ENCODE measurements at regions not wholly inside any gene's neighbourhood (a gene's known extent, or its start where the extent isn't known, plus 50 kb on each side); places are given as distances from the start of the nearest gene placed in this dataset.

DNA sequence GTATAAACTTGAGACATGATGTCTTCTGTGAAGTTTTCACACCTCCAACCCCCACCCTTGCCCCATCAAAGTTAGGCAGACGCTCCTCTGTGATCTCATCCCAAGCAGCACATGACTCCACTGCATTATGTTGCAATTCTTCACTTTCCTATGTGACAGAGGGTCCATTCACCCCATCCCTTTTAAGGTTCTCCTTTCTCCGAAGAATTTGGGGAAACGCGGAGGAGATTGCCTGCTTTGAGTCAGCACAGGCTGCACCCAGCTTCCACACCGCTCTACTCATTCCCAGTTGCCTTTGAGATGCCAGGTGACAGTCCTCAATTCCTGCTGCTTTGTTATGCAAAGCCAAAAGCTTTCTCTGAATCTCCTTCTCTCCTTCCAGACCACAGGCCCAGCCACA is 61.8 kb downstream of the PHLDA1 start:
- TF ChIP-seq CENPT (CRISPR knock-in tag; IDR thresholded peaks at IDR 0.05; ENCODE audit: low read depth) = no peak
- TF ChIP-seq, protein P1, sequence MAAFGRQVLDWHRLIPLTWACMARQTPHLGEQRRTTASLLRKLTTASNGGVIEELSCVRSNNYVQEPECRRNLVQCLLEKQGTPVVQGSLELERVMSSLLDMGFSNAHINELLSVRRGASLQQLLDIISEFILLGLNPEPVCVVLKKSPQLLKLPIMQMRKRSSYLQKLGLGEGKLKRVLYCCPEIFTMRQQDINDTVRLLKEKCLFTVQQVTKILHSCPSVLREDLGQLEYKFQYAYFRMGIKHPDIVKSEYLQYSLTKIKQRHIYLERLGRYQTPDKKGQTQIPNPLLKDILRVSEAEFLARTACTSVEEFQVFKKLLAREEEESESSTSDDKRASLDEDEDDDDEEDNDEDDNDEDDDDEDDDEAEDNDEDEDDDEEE (CRISPR knock-in tag; IDR thresholded peaks at IDR 0.05) = no peak
- TF ChIP-seq, protein P2, sequence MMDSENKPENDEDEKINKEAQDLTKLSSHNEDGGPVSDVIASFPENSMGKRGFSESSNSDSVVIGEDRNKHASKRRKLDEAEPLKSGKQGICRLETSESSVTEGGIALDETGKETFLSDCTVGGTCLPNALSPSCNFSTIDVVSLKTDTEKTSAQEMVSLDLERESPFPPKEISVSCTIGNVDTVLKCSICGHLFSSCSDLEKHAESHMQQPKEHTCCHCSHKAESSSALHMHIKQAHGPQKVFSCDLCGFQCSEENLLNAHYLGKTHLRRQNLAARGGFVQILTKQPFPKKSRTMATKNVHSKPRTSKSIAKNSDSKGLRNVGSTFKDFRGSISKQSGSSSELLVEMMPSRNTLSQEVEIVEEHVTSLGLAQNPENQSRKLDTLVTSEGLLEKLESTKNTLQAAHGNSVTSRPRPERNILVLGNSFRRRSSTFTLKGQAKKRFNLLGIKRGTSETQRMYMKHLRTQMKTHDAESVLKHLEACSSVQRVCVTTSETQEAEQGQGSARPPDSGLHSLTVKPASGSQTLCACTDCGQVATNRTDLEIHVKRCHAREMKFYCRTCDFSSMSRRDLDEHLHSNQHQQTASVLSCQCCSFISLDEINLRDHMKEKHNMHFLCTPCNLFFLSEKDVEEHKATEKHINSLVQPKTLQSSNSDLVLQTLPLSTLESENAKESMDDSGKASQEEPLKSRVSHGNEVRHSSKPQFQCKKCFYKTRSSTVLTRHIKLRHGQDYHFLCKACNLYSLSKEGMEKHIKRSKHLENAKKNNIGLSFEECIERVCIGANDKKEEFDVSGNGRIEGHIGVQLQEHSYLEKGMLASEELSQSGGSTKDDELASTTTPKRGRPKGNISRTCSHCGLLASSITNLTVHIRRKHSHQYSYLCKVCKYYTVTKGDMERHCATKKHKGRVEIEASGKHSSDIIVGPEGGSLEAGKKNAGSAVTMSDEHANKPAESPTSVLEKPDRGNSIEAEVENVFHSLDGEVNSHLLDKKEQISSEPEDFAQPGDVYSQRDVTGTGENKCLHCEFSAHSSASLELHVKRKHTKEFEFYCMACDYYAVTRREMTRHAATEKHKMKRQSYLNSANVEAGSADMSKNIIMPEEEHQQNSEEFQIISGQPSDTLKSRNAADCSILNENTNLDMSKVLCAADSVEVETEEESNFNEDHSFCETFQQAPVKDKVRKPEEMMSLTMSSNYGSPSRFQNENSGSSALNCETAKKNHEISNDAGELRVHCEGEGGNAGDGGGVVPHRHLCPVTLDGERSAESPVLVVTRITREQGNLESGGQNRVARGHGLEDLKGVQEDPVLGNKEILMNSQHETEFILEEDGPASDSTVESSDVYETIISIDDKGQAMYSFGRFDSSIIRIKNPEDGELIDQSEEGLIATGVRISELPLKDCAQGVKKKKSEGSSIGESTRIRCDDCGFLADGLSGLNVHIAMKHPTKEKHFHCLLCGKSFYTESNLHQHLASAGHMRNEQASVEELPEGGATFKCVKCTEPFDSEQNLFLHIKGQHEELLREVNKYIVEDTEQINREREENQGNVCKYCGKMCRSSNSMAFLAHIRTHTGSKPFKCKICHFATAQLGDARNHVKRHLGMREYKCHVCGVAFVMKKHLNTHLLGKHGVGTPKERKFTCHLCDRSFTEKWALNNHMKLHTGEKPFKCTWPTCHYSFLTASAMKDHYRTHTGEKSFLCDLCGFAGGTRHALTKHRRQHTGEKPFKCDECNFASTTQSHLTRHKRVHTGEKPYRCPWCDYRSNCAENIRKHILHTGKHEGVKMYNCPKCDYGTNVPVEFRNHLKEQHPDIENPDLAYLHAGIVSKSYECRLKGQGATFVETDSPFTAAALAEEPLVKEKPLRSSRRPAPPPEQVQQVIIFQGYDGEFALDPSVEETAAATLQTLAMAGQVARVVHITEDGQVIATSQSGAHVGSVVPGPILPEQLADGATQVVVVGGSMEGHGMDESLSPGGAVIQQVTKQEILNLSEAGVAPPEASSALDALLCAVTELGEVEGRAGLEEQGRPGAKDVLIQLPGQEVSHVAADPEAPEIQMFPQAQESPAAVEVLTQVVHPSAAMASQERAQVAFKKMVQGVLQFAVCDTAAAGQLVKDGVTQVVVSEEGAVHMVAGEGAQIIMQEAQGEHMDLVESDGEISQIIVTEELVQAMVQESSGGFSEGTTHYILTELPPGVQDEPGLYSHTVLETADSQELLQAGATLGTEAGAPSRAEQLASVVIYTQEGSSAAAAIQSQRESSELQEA (CRISPR knock-in tag; IDR thresholded peaks at IDR 0.05; ENCODE audit: not compliant biosample characterization) = no peak
- no peak for TF ChIP-seq ZNF224 (CRISPR knock-in tag; IDR thresholded peaks at IDR 0.05)
- no peak for TF ChIP-seq ZFX (CRISPR knock-in tag; IDR thresholded peaks at IDR 0.05; ENCODE audit: low read depth)
- TF ChIP-seq ZNF670 (CRISPR knock-in tag; IDR thresholded peaks at IDR 0.05; ENCODE audit: borderline replicate concordance) = no peak
- TF ChIP-seq, protein P3, sequence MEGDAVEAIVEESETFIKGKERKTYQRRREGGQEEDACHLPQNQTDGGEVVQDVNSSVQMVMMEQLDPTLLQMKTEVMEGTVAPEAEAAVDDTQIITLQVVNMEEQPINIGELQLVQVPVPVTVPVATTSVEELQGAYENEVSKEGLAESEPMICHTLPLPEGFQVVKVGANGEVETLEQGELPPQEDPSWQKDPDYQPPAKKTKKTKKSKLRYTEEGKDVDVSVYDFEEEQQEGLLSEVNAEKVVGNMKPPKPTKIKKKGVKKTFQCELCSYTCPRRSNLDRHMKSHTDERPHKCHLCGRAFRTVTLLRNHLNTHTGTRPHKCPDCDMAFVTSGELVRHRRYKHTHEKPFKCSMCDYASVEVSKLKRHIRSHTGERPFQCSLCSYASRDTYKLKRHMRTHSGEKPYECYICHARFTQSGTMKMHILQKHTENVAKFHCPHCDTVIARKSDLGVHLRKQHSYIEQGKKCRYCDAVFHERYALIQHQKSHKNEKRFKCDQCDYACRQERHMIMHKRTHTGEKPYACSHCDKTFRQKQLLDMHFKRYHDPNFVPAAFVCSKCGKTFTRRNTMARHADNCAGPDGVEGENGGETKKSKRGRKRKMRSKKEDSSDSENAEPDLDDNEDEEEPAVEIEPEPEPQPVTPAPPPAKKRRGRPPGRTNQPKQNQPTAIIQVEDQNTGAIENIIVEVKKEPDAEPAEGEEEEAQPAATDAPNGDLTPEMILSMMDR (CRISPR knock-in tag; IDR thresholded peaks at IDR 0.05) = no peak
- no peak for TF ChIP-seq BCL6 (CRISPR knock-in tag; IDR thresholded peaks at IDR 0.05)
- TF ChIP-seq, protein P4, sequence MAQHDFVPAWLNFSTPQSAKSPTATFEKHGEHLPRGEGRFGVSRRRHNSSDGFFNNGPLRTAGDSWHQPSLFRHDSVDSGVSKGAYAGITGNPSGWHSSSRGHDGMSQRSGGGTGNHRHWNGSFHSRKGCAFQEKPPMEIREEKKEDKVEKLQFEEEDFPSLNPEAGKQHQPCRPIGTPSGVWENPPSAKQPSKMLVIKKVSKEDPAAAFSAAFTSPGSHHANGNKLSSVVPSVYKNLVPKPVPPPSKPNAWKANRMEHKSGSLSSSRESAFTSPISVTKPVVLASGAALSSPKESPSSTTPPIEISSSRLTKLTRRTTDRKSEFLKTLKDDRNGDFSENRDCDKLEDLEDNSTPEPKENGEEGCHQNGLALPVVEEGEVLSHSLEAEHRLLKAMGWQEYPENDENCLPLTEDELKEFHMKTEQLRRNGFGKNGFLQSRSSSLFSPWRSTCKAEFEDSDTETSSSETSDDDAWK (CRISPR knock-in tag; IDR thresholded peaks at IDR 0.05) = no peak
